ENCODE measurements at regions not wholly inside any gene's neighbourhood (a gene's known extent, or its start where the extent isn't known, plus 50 kb on each side); places are given as distances from the start of the nearest gene placed in this dataset.

GRCh38 chr15:69992348-69992747 lies 105.4 kb downstream of the TLE3 start:
- TF ChIP-seq EZH2phosphoT487 (IDR thresholded peaks at IDR 0.05; ENCODE audit: low read length) (no peak), EZH2 (optimal IDR thresholded peaks at IDR 0.05; ENCODE audit: low read depth, low read length) (no peak)
- TF ChIP-seq, protein P1, sequence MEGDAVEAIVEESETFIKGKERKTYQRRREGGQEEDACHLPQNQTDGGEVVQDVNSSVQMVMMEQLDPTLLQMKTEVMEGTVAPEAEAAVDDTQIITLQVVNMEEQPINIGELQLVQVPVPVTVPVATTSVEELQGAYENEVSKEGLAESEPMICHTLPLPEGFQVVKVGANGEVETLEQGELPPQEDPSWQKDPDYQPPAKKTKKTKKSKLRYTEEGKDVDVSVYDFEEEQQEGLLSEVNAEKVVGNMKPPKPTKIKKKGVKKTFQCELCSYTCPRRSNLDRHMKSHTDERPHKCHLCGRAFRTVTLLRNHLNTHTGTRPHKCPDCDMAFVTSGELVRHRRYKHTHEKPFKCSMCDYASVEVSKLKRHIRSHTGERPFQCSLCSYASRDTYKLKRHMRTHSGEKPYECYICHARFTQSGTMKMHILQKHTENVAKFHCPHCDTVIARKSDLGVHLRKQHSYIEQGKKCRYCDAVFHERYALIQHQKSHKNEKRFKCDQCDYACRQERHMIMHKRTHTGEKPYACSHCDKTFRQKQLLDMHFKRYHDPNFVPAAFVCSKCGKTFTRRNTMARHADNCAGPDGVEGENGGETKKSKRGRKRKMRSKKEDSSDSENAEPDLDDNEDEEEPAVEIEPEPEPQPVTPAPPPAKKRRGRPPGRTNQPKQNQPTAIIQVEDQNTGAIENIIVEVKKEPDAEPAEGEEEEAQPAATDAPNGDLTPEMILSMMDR (IDR thresholded peaks at IDR 0.05; ENCODE audit: low read length), result no peak
- Histone ChIP-seq H3K27me3 (replicated peaks; ENCODE audit: insufficient read depth, low read length) (no peaks in the 10 kb centered on the region), H3K27ac (ENCODE audit: low read length) (no peak overlapping the region), H3K36me3 (replicated peaks; ENCODE audit: insufficient read depth, low read length) (no peaks in the 10 kb centered on the region), H3F3A (ENCODE audit: insufficient read depth, low read length) (no peaks in the 10 kb centered on the region), H3K9me3 (replicated peaks; ENCODE audit: insufficient read depth, low read length) (no peaks in the 10 kb centered on the region), H3K4me1 (ENCODE audit: low read length) (peaks cover 17% of the 10 kb centered on the region), H3K9me2 (replicated peaks; ENCODE audit: insufficient read depth, low read length) (no peaks in the 10 kb centered on the region), H3K79me2 (ENCODE audit: low read length) (no peaks in the 10 kb centered on the region), H2AFZ (ENCODE audit: low read length) (no peak overlapping the region), H4K20me1 (ENCODE audit: insufficient read depth, low read length) (no peaks in the 10 kb centered on the region), H3K4me2 (ENCODE audit: low read depth, low read length) (no peak overlapping the region), H3K9ac (ENCODE audit: low read length) (no peak overlapping the region), H3K4me3 (ENCODE audit: low read length) (no peak overlapping the region)
- DNase-seq, result no peak

DNA sequence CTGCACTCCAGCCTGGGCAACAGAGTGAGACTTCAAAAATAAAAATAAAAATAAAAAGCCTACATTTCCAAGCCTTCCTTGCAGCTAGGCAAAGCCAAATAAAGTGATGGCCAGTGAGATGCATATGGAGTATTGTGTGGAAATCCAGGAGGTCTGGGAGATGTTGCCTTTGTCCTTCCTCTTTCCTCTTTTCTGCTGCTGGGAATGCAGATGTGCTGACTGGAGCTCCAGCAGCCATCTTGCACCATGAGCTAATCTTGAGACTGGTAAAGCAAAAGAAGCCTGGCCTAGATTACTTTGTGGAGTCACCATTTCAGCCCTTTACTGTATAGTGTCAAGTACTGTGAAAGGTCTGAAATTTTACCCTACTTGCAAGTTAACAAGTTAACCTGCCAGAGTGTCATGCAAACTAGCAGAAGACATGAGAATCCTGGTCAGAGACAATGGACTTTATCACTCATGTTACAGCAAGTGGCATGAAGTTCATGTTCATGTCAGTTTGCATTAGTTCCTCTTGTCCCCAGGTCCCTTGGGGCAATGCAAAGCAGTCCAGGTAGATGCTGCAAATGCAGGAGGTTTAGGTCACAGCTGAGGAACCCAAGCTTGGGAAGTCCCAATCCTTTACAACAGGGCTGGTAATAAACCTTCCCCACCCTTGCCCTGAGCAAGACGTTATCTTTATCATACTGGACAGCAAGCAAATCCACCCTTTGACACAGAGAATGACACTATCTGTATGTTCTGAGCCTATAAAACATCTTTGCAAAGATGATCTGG lies 103.1 kb downstream of the TLE3 start:
- Histone ChIP-seq H3K4me1 (ENCODE audit: low read length) (peaks cover 9% of the 10 kb centered on the region), H3K36me3 (replicated peaks; ENCODE audit: insufficient read depth, low read length) (no peaks in the 10 kb centered on the region), H3K4me2 (ENCODE audit: low read depth, low read length) (no peak overlapping the region), H3K27ac (ENCODE audit: low read length) (no peak overlapping the region), H2AFZ (ENCODE audit: low read length) (no peak overlapping the region), H3K79me2 (ENCODE audit: low read length) (no peaks in the 10 kb centered on the region), H3K27me3 (replicated peaks; ENCODE audit: insufficient read depth, low read length) (no peaks in the 10 kb centered on the region), H3K9me3 (replicated peaks; ENCODE audit: insufficient read depth, low read length) (no peaks in the 10 kb centered on the region), H3K9ac (ENCODE audit: low read length) (no peak overlapping the region), H4K20me1 (ENCODE audit: insufficient read depth, low read length) (no peaks in the 10 kb centered on the region), H3K4me3 (ENCODE audit: low read length) (no peak overlapping the region), H3F3A (ENCODE audit: insufficient read depth, low read length) (no peaks in the 10 kb centered on the region), H3K9me2 (replicated peaks; ENCODE audit: insufficient read depth, low read length) (no peaks in the 10 kb centered on the region)
- DNase-seq, result no peak
- no peak for TF ChIP-seq EZH2 (optimal IDR thresholded peaks at IDR 0.05; ENCODE audit: low read depth, low read length)
- TF ChIP-seq EZH2phosphoT487 (IDR thresholded peaks at IDR 0.05; ENCODE audit: low read length), result no peak
- TF ChIP-seq, protein P1 (IDR thresholded peaks at IDR 0.05; ENCODE audit: low read length), result no peak

- Histone ChIP-seq H2AFZ (ENCODE audit: low read length) (no peak overlapping the region), H3K4me2 (ENCODE audit: low read depth, low read length) (no peak overlapping the region), H3K9me2 (replicated peaks; ENCODE audit: insufficient read depth, low read length) (no peaks in the 10 kb centered on the region), H3K4me1 (ENCODE audit: low read length) (no peaks in the 10 kb centered on the region), H3K79me2 (ENCODE audit: low read length) (no peaks in the 10 kb centered on the region), H4K20me1 (ENCODE audit: insufficient read depth, low read length) (no peaks in the 10 kb centered on the region), H3K9me3 (replicated peaks; ENCODE audit: insufficient read depth, low read length) (no peaks in the 10 kb centered on the region), H3F3A (ENCODE audit: insufficient read depth, low read length) (no peaks in the 10 kb centered on the region), H3K4me3 (ENCODE audit: low read length) (no peak overlapping the region), H3K27me3 (replicated peaks; ENCODE audit: insufficient read depth, low read length) (no peaks in the 10 kb centered on the region), H3K9ac (ENCODE audit: low read length) (no peak overlapping the region), H3K27ac (ENCODE audit: low read length) (no peak overlapping the region), H3K36me3 (replicated peaks; ENCODE audit: insufficient read depth, low read length) (no peaks in the 10 kb centered on the region)
- no peak for DNase-seq
- TF ChIP-seq EZH2 (optimal IDR thresholded peaks at IDR 0.05; ENCODE audit: low read depth, low read length) (no peak), EZH2phosphoT487 (IDR thresholded peaks at IDR 0.05; ENCODE audit: low read length) (no peak)
- TF ChIP-seq, protein P1 (IDR thresholded peaks at IDR 0.05; ENCODE audit: low read length), result no peak
Observed at GRCh38 chr15:69996321-69997160, 101.2 kb downstream of the TLE3 start.

Data from MM.1S (cell line).